Thyroid gland (tissue), 4 donors: ENCODE measurements at regions not wholly inside any gene's neighbourhood (a gene's known extent, or its start where the extent isn't known, plus 50 kb on each side); places are given as distances from the start of the nearest gene placed in this dataset.

Experiments
- DNase-seq, 2 donors: peaks; one replicate each; pipeline ENCODE4 v3.0.0-alpha.2; 2019
- H3K27ac ChIP-seq, 3 donors: fragments of 200-600 bp; sonication (generic); 1 replicate in 2 of 3; 2 replicates in 1 of 3; pipeline ENCODE4 v1.5.1; 2016 to 2019; ENCODE audit warnings: mild to moderate bottlenecking in 1 of 3, moderate library complexity in 1 of 3
- H3K27me3 ChIP-seq: fragments of 200-600 bp; sonication (generic); one replicate; pipeline ENCODE4 v1.5.1; 2019
- H3K36me3 ChIP-seq, 2 donors: fragments of 200-600 bp; sonication (generic); one replicate each; pipeline ENCODE4 v1.5.1; 2016 to 2019
- H3K4me1 ChIP-seq, 2 donors: fragments of 200-600 bp; sonication (generic); one replicate each; pipeline ENCODE4 v1.5.1; 2017 to 2019
- H3K4me3 ChIP-seq, 3 donors: fragments of 200-600 bp; sonication (generic); replicated peaks in 1 of 3; 1 replicate in 2 of 3; 2 replicates in 1 of 3; pipeline ENCODE4 v1.5.1; 2016; ENCODE audit warnings: mild to moderate bottlenecking in 1 of 3
- H3K9me3 ChIP-seq: fragments of 200-600 bp; sonication (generic); one replicate; pipeline ENCODE4 v1.5.1; 2017
- POLR2A ChIP-seq, 2 donors: fragments of 450-650 bp; IDR thresholded peaks; one replicate each; pipeline ENCODE4 v1.6.1; 2017; ENCODE audit warnings: antibody characterized with exemption in 2 of 2, mild to moderate bottlenecking in 2 of 2, moderate library complexity in 1 of 2
- WGBS, 2 donors: methylation state at CpG; one replicate each; pipeline ENCODE4 v1.1.5; 2017; 5-methylcytosine and 5-hydroxymethylcytosine counted together
- intact Hi-C: fragments of 100-400 bp; cut with DNase I; formaldehyde crosslinking; loops from one replicate; pipeline ENCODE4 v1.15.1; 2023
- TF ChIP-seq, protein P1 (sequence below), 6 experiments: fragments of 200-600 bp in 3 of 6; fragments of 450-650 bp in 3 of 6; sonication (generic) in 3 of 6; IDR thresholded peaks; one replicate each; pipeline ENCODE4 v1.5.1; 2016 to 2019; ENCODE audit warnings: antibody characterized with exemption in 6 of 6, mild to moderate bottlenecking in 2 of 6, inconsistent platforms in 1 of 6, moderate library complexity in 1 of 6

DNA sequence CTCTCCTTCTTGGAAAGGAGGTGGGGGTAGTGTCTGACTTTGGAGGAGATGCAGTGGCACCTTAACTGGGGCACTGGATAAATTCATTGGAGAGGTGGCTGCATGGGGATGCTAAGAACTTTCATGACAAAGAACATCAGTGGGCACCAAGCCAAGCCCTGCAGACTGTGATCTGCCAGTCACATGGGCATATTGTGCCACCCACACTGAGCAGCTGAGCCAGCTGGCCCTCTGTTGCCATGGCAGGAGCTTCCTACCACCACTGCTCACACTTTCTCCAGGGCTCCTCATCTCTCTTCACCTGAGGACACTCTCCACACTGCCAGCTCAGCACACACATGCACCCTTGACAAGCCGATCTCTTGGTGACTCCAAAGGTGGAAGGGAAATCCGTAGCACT is 715.6 kb downstream of the QKI start:
- DNase-seq = no peak
- WGBS, 2 donors = 93 to 95% methylated on average over 2 of the region's 2 CpGs
- TF ChIP-seq, protein P1, sequence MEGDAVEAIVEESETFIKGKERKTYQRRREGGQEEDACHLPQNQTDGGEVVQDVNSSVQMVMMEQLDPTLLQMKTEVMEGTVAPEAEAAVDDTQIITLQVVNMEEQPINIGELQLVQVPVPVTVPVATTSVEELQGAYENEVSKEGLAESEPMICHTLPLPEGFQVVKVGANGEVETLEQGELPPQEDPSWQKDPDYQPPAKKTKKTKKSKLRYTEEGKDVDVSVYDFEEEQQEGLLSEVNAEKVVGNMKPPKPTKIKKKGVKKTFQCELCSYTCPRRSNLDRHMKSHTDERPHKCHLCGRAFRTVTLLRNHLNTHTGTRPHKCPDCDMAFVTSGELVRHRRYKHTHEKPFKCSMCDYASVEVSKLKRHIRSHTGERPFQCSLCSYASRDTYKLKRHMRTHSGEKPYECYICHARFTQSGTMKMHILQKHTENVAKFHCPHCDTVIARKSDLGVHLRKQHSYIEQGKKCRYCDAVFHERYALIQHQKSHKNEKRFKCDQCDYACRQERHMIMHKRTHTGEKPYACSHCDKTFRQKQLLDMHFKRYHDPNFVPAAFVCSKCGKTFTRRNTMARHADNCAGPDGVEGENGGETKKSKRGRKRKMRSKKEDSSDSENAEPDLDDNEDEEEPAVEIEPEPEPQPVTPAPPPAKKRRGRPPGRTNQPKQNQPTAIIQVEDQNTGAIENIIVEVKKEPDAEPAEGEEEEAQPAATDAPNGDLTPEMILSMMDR (IDR thresholded peaks at IDR 0.05) = no peak
- TF ChIP-seq POLR2A (IDR thresholded peaks at IDR 0.05) = no peak
- Histone ChIP-seq H3K9me3 (no peaks in the 10 kb centered on the region), H3K4me3 (no peak overlapping the region), H3K27me3 (no peaks in the 10 kb centered on the region), H3K4me1 (no peaks in the 10 kb centered on the region), H3K36me3 (no peaks in the 10 kb centered on the region), H3K27ac (no peak overlapping the region)
- intact Hi-C loops = no loop called here

DNA sequence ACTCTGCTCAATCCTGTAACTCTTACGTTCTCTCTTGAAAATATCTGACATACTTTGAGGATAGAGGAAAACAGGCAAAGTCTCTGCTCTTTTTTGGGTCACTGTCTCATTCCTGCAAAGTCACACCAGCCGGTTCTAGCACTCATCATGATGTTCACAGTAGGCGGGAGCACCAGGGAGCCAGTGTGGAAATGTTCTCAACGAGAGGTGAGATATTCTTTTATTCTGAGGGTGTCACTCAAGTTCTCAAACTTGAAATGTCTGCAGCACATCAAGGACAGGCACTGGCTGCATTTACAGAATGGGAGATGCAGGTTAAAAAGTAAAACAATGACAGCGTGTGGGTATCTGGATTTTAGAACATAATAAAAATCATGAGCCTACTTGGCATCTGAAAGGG is 714.7 kb downstream of the QKI start:
- H3K4me1 ChIP-seq = no peaks in the 10 kb centered on the region
- no peaks in the 10 kb centered on the region for H3K36me3 ChIP-seq
- no peaks in the 10 kb centered on the region for H3K27me3 ChIP-seq
- intact Hi-C loops = no loop called here
- WGBS, 2 donors = 84 to 88% methylated on average over 5 of the region's 5 CpGs
- TF ChIP-seq POLR2A (IDR thresholded peaks at IDR 0.05) = no peak
- TF ChIP-seq, protein P1 (IDR thresholded peaks at IDR 0.05) = no peak
- no peaks in the 10 kb centered on the region for H3K9me3 ChIP-seq
- DNase-seq = no peak
- H3K4me3 ChIP-seq = no peak overlapping the region
- H3K27ac ChIP-seq = no peak overlapping the region

DNA sequence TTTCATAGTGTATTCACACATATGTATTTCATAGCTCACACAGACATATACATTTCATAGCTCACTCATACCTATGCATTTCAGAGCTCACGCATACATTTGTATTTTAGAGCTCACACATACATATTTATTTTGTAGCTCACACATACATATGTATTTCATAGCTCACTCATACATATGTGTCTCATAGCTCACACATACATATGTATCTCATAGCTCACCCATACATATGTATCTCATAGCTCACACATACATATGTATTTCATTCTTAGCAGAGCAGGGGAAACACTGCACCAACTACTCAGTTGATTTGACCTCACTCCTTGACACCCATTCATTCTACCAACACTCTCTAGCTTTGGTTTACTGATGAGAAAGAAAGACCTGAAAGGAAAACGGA is 713.6 kb downstream of the QKI start:
- Histone ChIP-seq H3K4me3 (no peak overlapping the region), H3K4me1 (no peaks in the 10 kb centered on the region), H3K27me3 (no peaks in the 10 kb centered on the region), H3K9me3 (no peaks in the 10 kb centered on the region), H3K27ac (no peak overlapping the region), H3K36me3 (no peaks in the 10 kb centered on the region)
- intact Hi-C loops = no loop called here
- no peak for TF ChIP-seq POLR2A (IDR thresholded peaks at IDR 0.05)
- TF ChIP-seq, protein P1 (IDR thresholded peaks at IDR 0.05) = no peak
- WGBS, 2 donors = 83 to 87% methylated on average over 2 of the region's 2 CpGs
- DNase-seq = no peak

DNA sequence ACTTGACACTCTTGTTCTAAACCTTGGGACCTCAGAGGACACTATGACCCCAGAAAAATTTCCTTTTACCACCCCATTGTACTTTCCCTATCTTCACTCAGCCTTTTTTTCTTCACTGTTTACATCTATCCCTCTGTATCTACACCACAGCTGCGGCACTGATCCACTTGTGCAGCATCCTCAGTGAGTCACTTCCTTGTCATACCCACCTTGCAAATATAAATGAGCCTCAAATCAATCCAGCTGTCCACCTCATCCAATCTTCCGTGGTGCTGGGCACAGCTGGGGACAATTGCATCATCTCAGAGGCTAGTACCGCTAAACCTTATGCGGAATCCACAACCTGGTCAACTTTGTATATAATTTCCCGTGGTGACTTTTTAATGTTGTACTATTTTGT is 710.5 kb downstream of the QKI start:
- WGBS, 2 donors = 77 to 78% methylated on average over 5 of the region's 5 CpGs
- H3K4me1 ChIP-seq = no peaks in the 10 kb centered on the region
- no peak overlapping the region for H3K4me3 ChIP-seq
- DNase-seq = no peak
- no peaks in the 10 kb centered on the region for H3K36me3 ChIP-seq
- H3K9me3 ChIP-seq = no peaks in the 10 kb centered on the region
- intact Hi-C loops = no loop called here
- no peak overlapping the region for H3K27ac ChIP-seq
- TF ChIP-seq, protein P1 (IDR thresholded peaks at IDR 0.05) = no peak
- TF ChIP-seq POLR2A (IDR thresholded peaks at IDR 0.05) = no peak
- H3K27me3 ChIP-seq = no peaks in the 10 kb centered on the region

DNA sequence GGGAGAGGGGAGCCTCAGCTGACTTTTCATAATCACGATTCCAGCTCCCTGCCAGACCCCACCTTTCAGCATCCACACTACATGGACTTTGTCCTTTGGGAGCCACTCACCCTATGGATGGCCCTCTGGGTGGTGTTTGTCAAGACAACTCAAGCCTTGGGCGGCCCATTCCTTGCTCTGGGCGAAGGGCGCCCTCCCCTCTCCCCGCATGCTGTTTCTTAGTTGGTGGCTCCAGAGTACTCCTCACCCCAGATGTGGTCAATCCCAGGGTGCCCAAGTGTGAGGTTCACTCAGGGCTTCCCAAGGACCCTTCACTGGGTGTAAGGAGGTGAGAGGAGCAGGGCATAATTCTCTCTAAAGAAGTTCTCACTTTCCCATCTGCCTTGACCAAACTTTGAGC is 710.0 kb downstream of the QKI start:
- Histone ChIP-seq H3K9me3 (no peaks in the 10 kb centered on the region), H3K4me1 (no peaks in the 10 kb centered on the region), H3K27me3 (no peaks in the 10 kb centered on the region), H3K36me3 (no peaks in the 10 kb centered on the region), H3K4me3 (no peak overlapping the region), H3K27ac (no peak overlapping the region)
- WGBS, 2 donors = 92 to 96% methylated on average over 5 of the region's 5 CpGs
- TF ChIP-seq, protein P1 (IDR thresholded peaks at IDR 0.05) = no peak
- no peak for TF ChIP-seq POLR2A (IDR thresholded peaks at IDR 0.05)
- DNase-seq = no peak
- intact Hi-C loops = no loop called here
